Stomach (tissue), 8 donors: ENCODE measurements at regions not wholly inside any gene's neighbourhood (a gene's known extent, or its start where the extent isn't known, plus 50 kb on each side); places are given as distances from the start of the nearest gene placed in this dataset.

ENCODE experiments used
- DNase-seq, 2 donors: peaks; one replicate each; pipeline versions ENCODE4 v3.0.0 to v3.0.0-alpha.2; 2013 to 2019
- H3K27ac ChIP-seq, 5 donors: fragments of 200-600 bp in 4 of 5; sonication (generic) in 4 of 5; one replicate each; pipeline ENCODE4 v1.5.1; 2013 to 2019; ENCODE audit warnings: mild to moderate bottlenecking in 1 of 5, moderate library complexity in 1 of 5
- H3K27me3 ChIP-seq, 3 donors: fragments of 200-600 bp; sonication (generic); one replicate each; pipeline ENCODE4 v1.5.1; 2017 to 2019; ENCODE audit warnings: mixed run types in 1 of 3
- H3K36me3 ChIP-seq, 4 donors: fragments of 200-600 bp; sonication (generic); 1 replicate in 3 of 4; 2 replicates in 1 of 4; pipeline ENCODE4 v1.5.1; 2016 to 2019
- H3K4me1 ChIP-seq, 4 donors: fragments of 200-600 bp; sonication (generic); one replicate each; pipeline ENCODE4 v1.5.1; 2016 to 2019
- H3K4me3 ChIP-seq, 4 donors: fragments of 200-600 bp; sonication (generic) in 3 of 4; one replicate each; pipeline ENCODE4 v1.5.1; 2016 to 2019; ENCODE audit warnings: mild to moderate bottlenecking in 1 of 4
- H3K9me3 ChIP-seq, 4 donors: fragments of 200-600 bp; sonication (generic); one replicate each; pipeline ENCODE4 v1.5.1; 2016 to 2019
- CTCF ChIP-seq, 7 experiments: fragments of 450-650 bp in 4 of 7; fragments of 200-600 bp in 3 of 7; sonication (generic) in 3 of 7; IDR thresholded peaks; one replicate each; pipeline ENCODE4 v1.5.1; 2016 to 2019; ENCODE audit warnings: antibody characterized with exemption in 7 of 7, control low read depth in 2 of 7, mild to moderate bottlenecking in 1 of 7
- EP300 ChIP-seq: sonication (generic); formaldehyde crosslinking; IDR thresholded peaks from one replicate; pipeline ENCODE4 v1.6.1; 2017; ENCODE audit warnings: antibody characterized with exemption
- POLR2A ChIP-seq, 4 donors: fragments of 450-650 bp; IDR thresholded peaks; one replicate each; pipeline ENCODE4 v1.6.1; 2016; ENCODE audit warnings: antibody characterized with exemption in 4 of 4, control low read depth in 2 of 4, mild to moderate bottlenecking in 1 of 4, moderate library complexity in 1 of 4
- POLR2AphosphoS5 ChIP-seq, 3 donors: sonication (generic); formaldehyde crosslinking; IDR thresholded peaks; one replicate each; pipeline ENCODE4 v1.6.1; 2016; ENCODE audit warnings: antibody characterized with exemption in 3 of 3
- WGBS, 5 donors: extraction: QIAGEN DNeasy Blood & Tissue Kit in 3 of 5; methylation state at CpG; one replicate each; pipeline versions ENCODE4 v1.1.5 to v1.1.7; 2013 to 2018; 5-methylcytosine and 5-hydroxymethylcytosine counted together
- intact Hi-C: fragments of 100-400 bp; cut with DNase I; formaldehyde crosslinking; loops from one replicate; pipeline ENCODE4 v1.15.1; 2023; ENCODE audit warnings: low total_unique reads
- donor health status: healthy with polysubstance abuse.
- donor health status: Bipolar disorder and iron deficiency.
- donor health status: healthy.

GRCh38 chr14:56892959-56893358, 82.7 kb upstream of the OTX2 start:
- TF ChIP-seq POLR2AphosphoS5 (IDR thresholded peaks at IDR 0.05): no peak
- no peak for TF ChIP-seq CTCF (IDR thresholded peaks at IDR 0.05)
- TF ChIP-seq EP300: no peak
- TF ChIP-seq POLR2A (IDR thresholded peaks at IDR 0.05): no peak
- no peak for DNase-seq
- H3K4me1 ChIP-seq: no peaks in the 10 kb centered on the region
- no peaks in the 10 kb centered on the region for H3K36me3 ChIP-seq
- peaks cover 0 to 31% (median 5%) of the 10 kb centered on the region in 3 donors for H3K27me3 ChIP-seq
- 42 to 51% (median 50%) methylated on average over 5 of the region's 5 CpGs for WGBS, 5 donors
- H3K9me3 ChIP-seq: no peaks in the 10 kb centered on the region
- intact Hi-C loops: no loop called here
- H3K27ac ChIP-seq: no peak overlapping the region
- no peak overlapping the region for H3K4me3 ChIP-seq

GRCh38 chr14:56891226-56891625, 80.9 kb upstream of the OTX2 start:
- Histone ChIP-seq H3K9me3 (no peaks in the 10 kb centered on the region), H3K27ac (no peak overlapping the region), H3K27me3 (peaks cover 0 to 40% (median 7%) of the 10 kb centered on the region in 3 donors), H3K36me3 (no peaks in the 10 kb centered on the region), H3K4me1 (no peaks in the 10 kb centered on the region), H3K4me3 (no peak overlapping the region)
- intact Hi-C loops: no loop called here
- no peak for DNase-seq
- TF ChIP-seq EP300 (no peak), POLR2A (IDR thresholded peaks at IDR 0.05) (no peak), CTCF (IDR thresholded peaks at IDR 0.05) (no peak), POLR2AphosphoS5 (IDR thresholded peaks at IDR 0.05) (no peak)

GRCh38 chr14:56889705-56890104, 79.4 kb upstream of the OTX2 start:
- Histone ChIP-seq H3K27ac (no peak overlapping the region), H3K9me3 (no peaks in the 10 kb centered on the region), H3K4me3 (no peak overlapping the region), H3K27me3 (peaks cover 0 to 37% (median 8%) of the 10 kb centered on the region in 3 donors), H3K36me3 (no peaks in the 10 kb centered on the region), H3K4me1 (no peaks in the 10 kb centered on the region)
- DNase-seq: no peak
- TF ChIP-seq CTCF (IDR thresholded peaks at IDR 0.05): no peak
- TF ChIP-seq POLR2A (IDR thresholded peaks at IDR 0.05): no peak
- TF ChIP-seq POLR2AphosphoS5 (IDR thresholded peaks at IDR 0.05): no peak
- no peak for TF ChIP-seq EP300
- intact Hi-C loops: no loop called here
- 56 to 75% (median 68%) methylated on average over 2 of the region's 2 CpGs for WGBS, 5 donors

GRCh38 chr14:56888274-56888673, 78.0 kb upstream of the OTX2 start:
- H3K27ac ChIP-seq: no peak overlapping the region
- H3K4me3 ChIP-seq: no peak overlapping the region
- H3K36me3 ChIP-seq: no peaks in the 10 kb centered on the region
- no peaks in the 10 kb centered on the region for H3K9me3 ChIP-seq
- TF ChIP-seq POLR2A (IDR thresholded peaks at IDR 0.05): no peak
- no peak for TF ChIP-seq CTCF (IDR thresholded peaks at IDR 0.05)
- TF ChIP-seq EP300: no peak
- intact Hi-C loops: no loop called here
- H3K27me3 ChIP-seq: peaks cover 0 to 29% (median 11%) of the 10 kb centered on the region in 3 donors
- DNase-seq: no peak
- WGBS, 5 donors: 59 to 74% (median 66%) methylated on average over 3 of the region's 3 CpGs
- no peaks in the 10 kb centered on the region for H3K4me1 ChIP-seq
